Brain microvascular endothelial cell (primary cell): ENCODE measurements at regions not wholly inside any gene's neighbourhood (a gene's known extent, or its start where the extent isn't known, plus 50 kb on each side); places are given as distances from the start of the nearest gene placed in this dataset.
A peak's percentile ranks its signal among the peaks of the same experiment; 100 is the strongest.

Experiments
- DNase-seq: peaks from one replicate; pipeline ENCODE4 v3.0.0-alpha.2; 2020
- H3K27ac ChIP-seq: fragments of 250-450 bp; sonication (Bioruptor Pico); 2 replicates; pipeline ENCODE4 v1.5.1; 2020; ENCODE audit warnings: mild to moderate bottlenecking, moderate library complexity
- H3K27me3 ChIP-seq: fragments of 250-450 bp; sonication (Bioruptor Pico); replicated peaks from 2 replicates; pipeline ENCODE4 v1.5.1; 2020; ENCODE audit warnings: mild to moderate bottlenecking
- H3K36me3 ChIP-seq: fragments of 250-450 bp; sonication (Bioruptor Pico); replicated peaks from 2 replicates; pipeline ENCODE4 v1.5.1; 2020; ENCODE audit warnings: mild to moderate bottlenecking
- H3K4me3 ChIP-seq: 2 replicates; pipeline ENCODE4 v1.5.1; 2011; ENCODE audit warnings: low read depth, mild to moderate bottlenecking, control low read depth, low read length, moderate library complexity
- in situ Hi-C: cut with HindIII; loops from 2 replicates; pipeline ENCODE4 v1.10.0; 2017; ENCODE audit warnings: low sequenced_read_pairs, low pct_ligation_motif_present
- TF ChIP-seq, protein P1 (sequence below): IDR thresholded peaks from 2 replicates; pipeline ENCODE4 v1.5.1; 2011; ENCODE audit warnings: low read depth, mild to moderate bottlenecking, moderate library complexity, low read length, control low read depth, inconsistent platforms; ENCODE audit errors: missing control alignments

DNA sequence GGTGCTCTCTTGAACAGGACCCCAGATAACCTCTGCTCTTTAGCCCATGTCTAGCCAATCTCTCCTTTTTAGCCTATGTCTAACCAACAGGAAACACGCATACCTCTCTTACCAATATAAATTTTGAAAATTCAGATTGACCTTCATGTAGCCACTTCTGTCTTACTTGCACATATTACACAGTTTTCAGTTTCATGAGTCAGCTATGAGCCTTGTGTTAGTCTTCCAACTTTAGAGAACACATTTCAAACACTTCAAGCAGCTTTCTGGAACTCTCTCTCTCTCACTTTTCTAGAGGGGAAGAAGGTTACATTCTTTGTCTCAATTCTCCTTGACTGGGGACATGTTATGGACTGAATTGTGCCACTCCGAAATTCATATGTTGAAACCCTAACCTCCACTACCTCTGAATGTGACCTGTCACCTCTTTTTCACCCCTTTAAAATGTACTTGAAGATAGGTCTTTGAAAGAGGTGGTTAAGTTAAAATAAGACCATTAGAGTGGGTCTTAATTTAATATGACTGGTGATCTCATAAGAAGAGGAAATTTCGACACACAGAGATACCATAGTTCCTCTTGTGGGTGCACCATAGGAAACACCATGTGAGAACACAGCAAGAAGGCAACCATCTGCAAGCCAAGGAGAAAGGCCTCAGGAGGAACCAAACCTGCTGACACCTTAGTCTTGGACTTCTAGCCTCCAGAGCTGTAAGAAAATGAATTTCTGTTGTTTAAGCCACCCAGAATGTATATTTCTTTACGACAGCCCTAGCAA is 480.3 kb upstream of the ALCAM start:
- in situ Hi-C loops: no loop called here
- no peaks in the 10 kb centered on the region for H3K27me3 ChIP-seq
- no peak for DNase-seq
- H3K36me3 ChIP-seq: no peaks in the 10 kb centered on the region
- no peak overlapping the region for H3K4me3 ChIP-seq
- peak overlapping the region; percentile 16 for H3K27ac ChIP-seq
- TF ChIP-seq, protein P1, sequence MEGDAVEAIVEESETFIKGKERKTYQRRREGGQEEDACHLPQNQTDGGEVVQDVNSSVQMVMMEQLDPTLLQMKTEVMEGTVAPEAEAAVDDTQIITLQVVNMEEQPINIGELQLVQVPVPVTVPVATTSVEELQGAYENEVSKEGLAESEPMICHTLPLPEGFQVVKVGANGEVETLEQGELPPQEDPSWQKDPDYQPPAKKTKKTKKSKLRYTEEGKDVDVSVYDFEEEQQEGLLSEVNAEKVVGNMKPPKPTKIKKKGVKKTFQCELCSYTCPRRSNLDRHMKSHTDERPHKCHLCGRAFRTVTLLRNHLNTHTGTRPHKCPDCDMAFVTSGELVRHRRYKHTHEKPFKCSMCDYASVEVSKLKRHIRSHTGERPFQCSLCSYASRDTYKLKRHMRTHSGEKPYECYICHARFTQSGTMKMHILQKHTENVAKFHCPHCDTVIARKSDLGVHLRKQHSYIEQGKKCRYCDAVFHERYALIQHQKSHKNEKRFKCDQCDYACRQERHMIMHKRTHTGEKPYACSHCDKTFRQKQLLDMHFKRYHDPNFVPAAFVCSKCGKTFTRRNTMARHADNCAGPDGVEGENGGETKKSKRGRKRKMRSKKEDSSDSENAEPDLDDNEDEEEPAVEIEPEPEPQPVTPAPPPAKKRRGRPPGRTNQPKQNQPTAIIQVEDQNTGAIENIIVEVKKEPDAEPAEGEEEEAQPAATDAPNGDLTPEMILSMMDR: no peak

- in situ Hi-C loops: no loop called here
- Histone ChIP-seq H3K36me3 (no peaks in the 10 kb centered on the region), H3K27me3 (no peaks in the 10 kb centered on the region), H3K4me3 (no peak overlapping the region), H3K27ac (peak overlapping the region; percentile 16)
- TF ChIP-seq, protein P1: no peak
- peak; percentile 44 for DNase-seq
These were observed 479.6 kb upstream of the ALCAM start for GRCh38 chr3:104887069-104887468.

GRCh38 chr3:104887619-104888018 is 479.1 kb upstream of the ALCAM start:
- no peaks in the 10 kb centered on the region for H3K36me3 ChIP-seq
- DNase-seq: no peak
- no peak overlapping the region for H3K27ac ChIP-seq
- no peak overlapping the region for H3K4me3 ChIP-seq
- H3K27me3 ChIP-seq: no peaks in the 10 kb centered on the region
- TF ChIP-seq, protein P1: no peak
- in situ Hi-C loops: no loop called here

DNA sequence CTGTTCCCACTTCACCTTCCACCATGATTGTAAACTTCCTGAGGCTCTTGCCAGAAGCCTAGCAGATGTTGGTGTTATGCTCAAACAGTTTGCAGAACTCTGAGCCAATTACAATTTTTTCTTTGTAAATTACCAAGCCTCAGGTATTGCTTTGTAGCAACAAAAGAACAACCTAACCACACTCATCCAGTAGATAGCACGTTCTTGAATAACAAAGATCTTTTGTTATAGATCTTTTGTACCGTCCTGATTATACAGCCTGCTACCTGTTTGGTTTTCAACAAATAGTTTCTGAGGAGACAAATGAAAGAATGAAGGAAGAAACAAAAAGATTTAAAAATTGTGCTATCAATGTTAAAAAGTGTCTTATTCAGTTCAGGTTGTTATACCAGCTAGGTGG is 474.7 kb upstream of the ALCAM start:
- in situ Hi-C loops: no loop called here
- TF ChIP-seq, protein P1: no peak

GRCh38 chr3:104896624-104897023 is 470.1 kb upstream of the ALCAM start:
- no peak overlapping the region for H3K4me3 ChIP-seq
- no peak for DNase-seq
- TF ChIP-seq, protein P1: no peak
- in situ Hi-C loops: no loop called here
- H3K27me3 ChIP-seq: no peaks in the 10 kb centered on the region
- no peaks in the 10 kb centered on the region for H3K36me3 ChIP-seq
- no peak overlapping the region for H3K27ac ChIP-seq

More for the DNA sequence above, 474.7 kb upstream of the ALCAM start:
- Histone ChIP-seq H3K27me3 (no peaks in the 10 kb centered on the region), H3K27ac (no peak overlapping the region), H3K4me3 (no peak overlapping the region), H3K36me3 (no peaks in the 10 kb centered on the region)
- DNase-seq: no peak

DNA sequence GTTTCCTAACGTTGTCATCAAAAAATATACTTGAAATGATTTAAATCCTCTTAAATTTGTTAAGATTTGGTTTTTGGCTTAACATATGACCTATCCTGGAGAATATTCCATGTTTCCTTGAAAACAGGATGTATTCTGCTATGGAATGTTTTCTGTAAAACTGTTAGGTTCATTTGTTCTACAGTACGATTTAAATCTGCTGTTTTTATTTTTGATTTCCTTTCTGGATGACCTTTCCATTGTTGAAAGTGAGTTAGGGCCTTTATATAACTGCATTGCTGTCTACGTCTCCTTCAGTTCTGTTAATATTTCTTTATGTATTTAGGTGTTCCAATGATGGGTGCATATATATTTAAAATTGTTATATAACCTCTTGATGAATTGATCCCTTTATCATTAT is 465.3 kb upstream of the ALCAM start:
- Histone ChIP-seq H3K27ac (no peak overlapping the region), H3K36me3 (no peaks in the 10 kb centered on the region), H3K27me3 (no peaks in the 10 kb centered on the region), H3K4me3 (no peak overlapping the region)
- DNase-seq: no peak
- TF ChIP-seq, protein P1: no peak
- in situ Hi-C loops: no loop called here
